ENCODE measurements at regions not wholly inside any gene's neighbourhood (a gene's known extent, or its start where the extent isn't known, plus 50 kb on each side); places are given as distances from the start of the nearest gene placed in this dataset.

GRCh38 chr17:53186001-53186400 lies 636.7 kb upstream of the KIF2B start:
- Mint-ChIP-seq H3K27me3 (ENCODE audit: insufficient read depth) (no peaks in the 10 kb centered on the region), H3K36me3 (ENCODE audit: low read depth) (peaks cover 13% of the 10 kb centered on the region), H3K9me3 (peaks cover 68% of the 10 kb centered on the region), H3K4me1 (ENCODE audit: low read depth) (no peaks in the 10 kb centered on the region), H3K4me3 (no peak overlapping the region), H3K27ac (no peak overlapping the region)
- DNase-seq: no peak
- TF ChIP-seq CTCF (IDR thresholded peaks at IDR 0.05): no peak

GRCh38 chr17:53176629-53177028 lies 646.1 kb upstream of the KIF2B start:
- peaks cover 4% of the 10 kb centered on the region; the same call in 1 of the 2 replicates for H3K36me3 Mint-ChIP-seq (ENCODE audit: low read depth)
- no peaks in the 10 kb centered on the region for H3K4me1 Mint-ChIP-seq (ENCODE audit: low read depth)

GRCh38 chr17:53168413-53168812 lies 654.3 kb upstream of the KIF2B start:
- H3K27me3 Mint-ChIP-seq (ENCODE audit: insufficient read depth): no peaks in the 10 kb centered on the region
- no peak for DNase-seq
- no peak overlapping the region for H3K27ac Mint-ChIP-seq
- H3K36me3 Mint-ChIP-seq (ENCODE audit: low read depth): no peaks in the 10 kb centered on the region
- H3K9me3 Mint-ChIP-seq: peaks cover 31% of the 10 kb centered on the region
- TF ChIP-seq CTCF (IDR thresholded peaks at IDR 0.05): no peak
- no peaks in the 10 kb centered on the region for H3K4me1 Mint-ChIP-seq (ENCODE audit: low read depth)
- H3K4me3 Mint-ChIP-seq: no peak overlapping the region

More at GRCh38 chr17:53176629-53177028, 646.1 kb upstream of the KIF2B start:
- TF ChIP-seq CTCF (IDR thresholded peaks at IDR 0.05): no peak
- Mint-ChIP-seq H3K27ac (no peak overlapping the region), H3K27me3 (ENCODE audit: insufficient read depth) (no peaks in the 10 kb centered on the region; the same call in 1 of the 2 replicates), H3K9me3 (peaks cover 56% of the 10 kb centered on the region), H3K4me3 (no peak overlapping the region)
- no peak for DNase-seq

- Mint-ChIP-seq H3K4me3 (no peak overlapping the region), H3K27ac (no peak overlapping the region), H3K27me3 (ENCODE audit: insufficient read depth) (peaks cover 5% of the 10 kb centered on the region; the same call in 1 of the 2 replicates), H3K36me3 (ENCODE audit: low read depth) (no peaks in the 10 kb centered on the region), H3K9me3 (peaks cover 31% of the 10 kb centered on the region), H3K4me1 (ENCODE audit: low read depth) (no peaks in the 10 kb centered on the region)
- no peak for TF ChIP-seq CTCF (IDR thresholded peaks at IDR 0.05)
- no peak for DNase-seq
These were observed 656.0 kb upstream of the KIF2B start for GRCh38 chr17:53166731-53167130.

- Mint-ChIP-seq H3K4me3 (no peak overlapping the region), H3K27me3 (ENCODE audit: insufficient read depth) (no peaks in the 10 kb centered on the region; the same call in 1 of the 2 replicates), H3K27ac (no peak overlapping the region), H3K36me3 (ENCODE audit: low read depth) (no peaks in the 10 kb centered on the region; the same call in 1 of the 2 replicates), H3K9me3 (peaks cover 40% of the 10 kb centered on the region), H3K4me1 (ENCODE audit: low read depth) (no peaks in the 10 kb centered on the region)
- no peak for TF ChIP-seq CTCF (IDR thresholded peaks at IDR 0.05)
- DNase-seq: no peak
These were observed 672.5 kb upstream of the KIF2B start for GRCh38 chr17:53150101-53150698.
